Activated T-cell treated with anti-CD3 and anti-CD28 coated beads, Interleukin-2, amount 50 U/mL, for 24 hours (primary cell): ENCODE measurements at regions not wholly inside any gene's neighbourhood (a gene's known extent, or its start where the extent isn't known, plus 50 kb on each side); places are given as distances from the start of the nearest gene placed in this dataset.

Source experiments
- DNase-seq: peaks from one replicate; pipeline ENCODE4 v3.0.0-alpha.2; 2020
- H3K27ac Mint-ChIP-seq: 2 replicates; pipeline ENCODE4 v1.8.0; 2020; ENCODE audit warnings: mild to moderate bottlenecking, mixed read lengths
- H3K27me3 Mint-ChIP-seq: 2 replicates; pipeline ENCODE4 v1.8.0; 2020; ENCODE audit warnings: mixed read lengths
- H3K36me3 Mint-ChIP-seq: 2 replicates; pipeline ENCODE4 v1.8.0; 2020; ENCODE audit warnings: low read depth, mixed read lengths
- H3K4me1 Mint-ChIP-seq: 2 replicates; pipeline ENCODE4 v1.8.0; 2020; ENCODE audit warnings: low read depth, mixed read lengths
- H3K4me3 Mint-ChIP-seq: 2 replicates; pipeline ENCODE4 v1.8.0; 2020; ENCODE audit warnings: mild to moderate bottlenecking, moderate library complexity, mixed read lengths
- H3K9me3 Mint-ChIP-seq: 2 replicates; pipeline ENCODE4 v1.8.0; 2020; ENCODE audit warnings: mixed read lengths

- no peak for DNase-seq
- Mint-ChIP-seq H3K4me1 (peaks cover 25% of the 10 kb centered on the region), H3K9me3 (no peaks in the 10 kb centered on the region), H3K27ac (no peak overlapping the region), H3K27me3 (no peaks in the 10 kb centered on the region), H3K36me3 (no peaks in the 10 kb centered on the region), H3K4me3 (no peak overlapping the region)
Measured at GRCh38 chr6:139546106-139546472, 171.6 kb upstream of the CITED2 start.

- no peaks in the 10 kb centered on the region for H3K27me3 Mint-ChIP-seq
- no peak overlapping the region for H3K27ac Mint-ChIP-seq
- H3K4me1 Mint-ChIP-seq: peaks cover 31% of the 10 kb centered on the region
- DNase-seq: no peak
- H3K4me3 Mint-ChIP-seq: no peak overlapping the region
- H3K36me3 Mint-ChIP-seq: no peaks in the 10 kb centered on the region
- no peaks in the 10 kb centered on the region for H3K9me3 Mint-ChIP-seq
Measured at GRCh38 chr6:139545206-139546105, 171.0 kb upstream of the CITED2 start.

- Mint-ChIP-seq H3K4me1 (peaks cover 39% of the 10 kb centered on the region), H3K27ac (no peak overlapping the region)
- DNase-seq: no peak
Measured at GRCh38 chr6:139544701-139545057, 170.2 kb upstream of the CITED2 start.

GRCh38 chr6:139542351-139542750 lies 167.9 kb upstream of the CITED2 start:
- Mint-ChIP-seq H3K27me3 (no peaks in the 10 kb centered on the region), H3K4me1 (peaks cover 52% of the 10 kb centered on the region), H3K27ac (no peak overlapping the region), H3K36me3 (no peaks in the 10 kb centered on the region), H3K9me3 (no peaks in the 10 kb centered on the region), H3K4me3 (no peak overlapping the region)
- DNase-seq: no peak

More at GRCh38 chr6:139544701-139545057, 170.2 kb upstream of the CITED2 start:
- Mint-ChIP-seq H3K36me3 (no peaks in the 10 kb centered on the region), H3K4me3 (no peak overlapping the region), H3K9me3 (no peaks in the 10 kb centered on the region), H3K27me3 (no peaks in the 10 kb centered on the region)

- no peak for DNase-seq
- H3K27me3 Mint-ChIP-seq: no peaks in the 10 kb centered on the region
Measured at GRCh38 chr6:139540894-139541293, 166.4 kb upstream of the CITED2 start.

GRCh38 chr6:139540276-139540675 lies 165.8 kb upstream of the CITED2 start:
- peaks cover 52% of the 10 kb centered on the region for H3K4me1 Mint-ChIP-seq
- DNase-seq: peak; percentile 60
- H3K27me3 Mint-ChIP-seq: no peaks in the 10 kb centered on the region
- H3K4me3 Mint-ChIP-seq: peak overlapping the region; percentile 1
- H3K27ac Mint-ChIP-seq: peak overlapping the region; percentile 81
- H3K36me3 Mint-ChIP-seq: no peaks in the 10 kb centered on the region
- H3K9me3 Mint-ChIP-seq: no peaks in the 10 kb centered on the region

More at GRCh38 chr6:139540894-139541293, 166.4 kb upstream of the CITED2 start:
- H3K36me3 Mint-ChIP-seq: no peaks in the 10 kb centered on the region
- peak overlapping the region; percentile 81 for H3K27ac Mint-ChIP-seq
- H3K4me3 Mint-ChIP-seq: peak overlapping the region; percentile 1
- H3K9me3 Mint-ChIP-seq: no peaks in the 10 kb centered on the region
- peaks cover 58% of the 10 kb centered on the region for H3K4me1 Mint-ChIP-seq

- DNase-seq: no peak
- Mint-ChIP-seq H3K4me3 (no peak overlapping the region), H3K4me1 (peaks cover 52% of the 10 kb centered on the region), H3K9me3 (no peaks in the 10 kb centered on the region), H3K27ac (peak overlapping the region; percentile 81), H3K27me3 (no peaks in the 10 kb centered on the region), H3K36me3 (no peaks in the 10 kb centered on the region)
Measured at GRCh38 chr6:139539852-139540251, 165.4 kb upstream of the CITED2 start.

- no peaks in the 10 kb centered on the region for H3K27me3 Mint-ChIP-seq
- no peaks in the 10 kb centered on the region for H3K9me3 Mint-ChIP-seq
- no peak overlapping the region for H3K27ac Mint-ChIP-seq
- no peaks in the 10 kb centered on the region for H3K36me3 Mint-ChIP-seq
- H3K4me3 Mint-ChIP-seq: no peak overlapping the region
- DNase-seq: no peak
- H3K4me1 Mint-ChIP-seq: peaks cover 66% of the 10 kb centered on the region
Measured at GRCh38 chr6:139538366-139538765, 163.9 kb upstream of the CITED2 start.

- no peak for DNase-seq
- peaks cover 61% of the 10 kb centered on the region for H3K4me1 Mint-ChIP-seq
- no peak overlapping the region for H3K4me3 Mint-ChIP-seq
- no peaks in the 10 kb centered on the region for H3K36me3 Mint-ChIP-seq
- no peak overlapping the region for H3K27ac Mint-ChIP-seq
- no peaks in the 10 kb centered on the region for H3K27me3 Mint-ChIP-seq
- H3K9me3 Mint-ChIP-seq: no peaks in the 10 kb centered on the region
Measured at GRCh38 chr6:139536751-139537617, 162.5 kb upstream of the CITED2 start.

GRCh38 chr6:139534472-139535115 lies 160.1 kb upstream of the CITED2 start:
- Mint-ChIP-seq H3K27me3 (no peaks in the 10 kb centered on the region), H3K36me3 (no peaks in the 10 kb centered on the region), H3K4me3 (peak overlapping the region; percentile 47), H3K27ac (peak overlapping the region; percentile 88), H3K9me3 (peaks cover 1% of the 10 kb centered on the region), H3K4me1 (peaks cover 57% of the 10 kb centered on the region)
- no peak for DNase-seq

- no peak for DNase-seq
- peaks cover 56% of the 10 kb centered on the region for H3K4me1 Mint-ChIP-seq
- peaks cover 2% of the 10 kb centered on the region for H3K9me3 Mint-ChIP-seq
- peak overlapping the region; percentile 8 for H3K4me3 Mint-ChIP-seq
- no peaks in the 10 kb centered on the region for H3K27me3 Mint-ChIP-seq
- H3K36me3 Mint-ChIP-seq: no peaks in the 10 kb centered on the region
- peak overlapping the region; percentile 88 for H3K27ac Mint-ChIP-seq
Measured at GRCh38 chr6:139533573-139534471, 159.4 kb upstream of the CITED2 start.

GRCh38 chr6:139533171-139533570 lies 158.7 kb upstream of the CITED2 start:
- no peak for DNase-seq
- Mint-ChIP-seq H3K9me3 (peaks cover 2% of the 10 kb centered on the region), H3K27ac (no peak overlapping the region), H3K36me3 (no peaks in the 10 kb centered on the region), H3K4me3 (no peak overlapping the region), H3K27me3 (no peaks in the 10 kb centered on the region), H3K4me1 (peaks cover 58% of the 10 kb centered on the region)

- DNase-seq: no peak
- Mint-ChIP-seq H3K27ac (peak overlapping the region; percentile 93), H3K4me1 (peaks cover 62% of the 10 kb centered on the region), H3K9me3 (peaks cover 6% of the 10 kb centered on the region), H3K4me3 (peak overlapping the region; percentile 64), H3K27me3 (no peaks in the 10 kb centered on the region), H3K36me3 (no peaks in the 10 kb centered on the region)
Measured at GRCh38 chr6:139531148-139532115, 157.0 kb upstream of the CITED2 start.
